ENCODE measurements at regions not wholly inside any gene's neighbourhood (a gene's known extent, or its start where the extent isn't known, plus 50 kb on each side); places are given as distances from the start of the nearest gene placed in this dataset.
A peak's percentile ranks its signal among the peaks of the same experiment; 100 is the strongest.

- Mint-ChIP-seq H3K27me3 (ENCODE audit: low read depth, poor library complexity) (no peaks in the 10 kb centered on the region), H3K9me3 (peaks cover 9% of the 10 kb centered on the region), H3K4me3 (no peak overlapping the region), H3K36me3 (ENCODE audit: low read depth) (no peaks in the 10 kb centered on the region), H3K27ac (no peak overlapping the region), H3K4me1 (peaks cover 4% of the 10 kb centered on the region)
- no peak for DNase-seq
- TF ChIP-seq, protein P1, sequence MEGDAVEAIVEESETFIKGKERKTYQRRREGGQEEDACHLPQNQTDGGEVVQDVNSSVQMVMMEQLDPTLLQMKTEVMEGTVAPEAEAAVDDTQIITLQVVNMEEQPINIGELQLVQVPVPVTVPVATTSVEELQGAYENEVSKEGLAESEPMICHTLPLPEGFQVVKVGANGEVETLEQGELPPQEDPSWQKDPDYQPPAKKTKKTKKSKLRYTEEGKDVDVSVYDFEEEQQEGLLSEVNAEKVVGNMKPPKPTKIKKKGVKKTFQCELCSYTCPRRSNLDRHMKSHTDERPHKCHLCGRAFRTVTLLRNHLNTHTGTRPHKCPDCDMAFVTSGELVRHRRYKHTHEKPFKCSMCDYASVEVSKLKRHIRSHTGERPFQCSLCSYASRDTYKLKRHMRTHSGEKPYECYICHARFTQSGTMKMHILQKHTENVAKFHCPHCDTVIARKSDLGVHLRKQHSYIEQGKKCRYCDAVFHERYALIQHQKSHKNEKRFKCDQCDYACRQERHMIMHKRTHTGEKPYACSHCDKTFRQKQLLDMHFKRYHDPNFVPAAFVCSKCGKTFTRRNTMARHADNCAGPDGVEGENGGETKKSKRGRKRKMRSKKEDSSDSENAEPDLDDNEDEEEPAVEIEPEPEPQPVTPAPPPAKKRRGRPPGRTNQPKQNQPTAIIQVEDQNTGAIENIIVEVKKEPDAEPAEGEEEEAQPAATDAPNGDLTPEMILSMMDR (IDR thresholded peaks at IDR 0.05), result no peak
Observed at GRCh38 chr11:82176945-82177344, 556.7 kb downstream of the FAM181B start.

- DNase-seq, result no peak
- H3K27ac Mint-ChIP-seq, result no peak overlapping the region
- peaks cover 9% of the 10 kb centered on the region for H3K9me3 Mint-ChIP-seq
- no peak overlapping the region for H3K4me3 Mint-ChIP-seq
- H3K4me1 Mint-ChIP-seq, result peaks cover 4% of the 10 kb centered on the region
- TF ChIP-seq, protein P1 (IDR thresholded peaks at IDR 0.05), result no peak
- no peaks in the 10 kb centered on the region for H3K36me3 Mint-ChIP-seq (ENCODE audit: low read depth)
- H3K27me3 Mint-ChIP-seq (ENCODE audit: low read depth, poor library complexity), result no peaks in the 10 kb centered on the region
Observed at GRCh38 chr11:82176365-82176764, 557.3 kb downstream of the FAM181B start.

- H3K27ac Mint-ChIP-seq, result no peak overlapping the region
- H3K4me1 Mint-ChIP-seq, result no peaks in the 10 kb centered on the region
- H3K27me3 Mint-ChIP-seq (ENCODE audit: low read depth, poor library complexity), result no peaks in the 10 kb centered on the region
- H3K36me3 Mint-ChIP-seq (ENCODE audit: low read depth), result no peaks in the 10 kb centered on the region
- TF ChIP-seq, protein P1 (IDR thresholded peaks at IDR 0.05), result peak; percentile 53
- H3K4me3 Mint-ChIP-seq, result no peak overlapping the region
- H3K9me3 Mint-ChIP-seq, result no peaks in the 10 kb centered on the region
- no peak for DNase-seq
Observed at GRCh38 chr11:82174610-82175009, 559.1 kb downstream of the FAM181B start.

DNA sequence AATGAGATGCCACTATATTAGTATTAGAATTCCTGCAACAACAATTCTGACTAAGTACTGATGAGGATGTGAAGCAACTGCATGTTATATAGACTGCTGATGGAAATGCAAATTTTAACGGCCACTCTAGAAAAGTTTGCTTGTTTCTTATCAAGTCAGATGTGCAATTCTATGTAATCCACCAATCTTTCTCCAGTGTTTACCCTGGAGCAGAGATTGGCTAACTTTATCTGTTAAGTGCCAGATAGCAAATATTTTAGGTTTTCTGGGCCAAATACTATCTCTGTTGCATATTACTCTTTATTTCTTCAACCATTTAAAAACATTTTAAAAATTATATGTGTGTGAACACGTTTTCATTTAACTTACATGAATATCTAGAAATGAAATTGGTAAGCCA, 586.9 kb downstream of the FAM181B start:
- no peak overlapping the region for H3K27ac Mint-ChIP-seq
- H3K4me1 Mint-ChIP-seq, result peaks cover 10% of the 10 kb centered on the region
- TF ChIP-seq, protein P1 (IDR thresholded peaks at IDR 0.05), result no peak
- no peaks in the 10 kb centered on the region for H3K9me3 Mint-ChIP-seq
- no peak for DNase-seq
- no peaks in the 10 kb centered on the region for H3K27me3 Mint-ChIP-seq (ENCODE audit: low read depth, poor library complexity)
- no peak overlapping the region for H3K4me3 Mint-ChIP-seq
- H3K36me3 Mint-ChIP-seq (ENCODE audit: low read depth), result no peaks in the 10 kb centered on the region

DNA sequence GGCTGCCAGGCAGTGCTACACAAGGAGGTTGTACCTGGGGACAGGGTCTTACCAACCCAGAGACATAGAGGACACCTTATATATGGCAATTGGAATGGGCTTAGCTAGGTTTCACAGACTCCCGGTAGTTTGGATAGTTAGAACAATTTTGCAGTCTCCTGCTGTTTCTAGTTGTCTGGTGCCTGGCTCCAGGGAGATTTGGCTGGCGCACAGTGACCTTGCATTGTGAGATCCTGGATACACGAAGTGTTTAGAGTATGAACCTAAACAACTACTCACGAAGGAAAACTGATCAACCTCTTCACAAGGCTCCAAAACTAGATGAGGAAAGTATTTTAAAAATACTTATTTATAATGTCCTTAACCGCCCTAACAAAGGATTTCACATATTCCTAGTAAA, 614.7 kb downstream of the FAM181B start:
- Mint-ChIP-seq H3K9me3 (peaks cover 7% of the 10 kb centered on the region), H3K27me3 (ENCODE audit: low read depth, poor library complexity) (peaks cover 2% of the 10 kb centered on the region), H3K36me3 (ENCODE audit: low read depth) (no peaks in the 10 kb centered on the region), H3K4me1 (peaks cover 12% of the 10 kb centered on the region), H3K4me3 (no peak overlapping the region), H3K27ac (no peak overlapping the region)
- TF ChIP-seq, protein P1 (IDR thresholded peaks at IDR 0.05), result no peak
- DNase-seq, result no peak

- no peaks in the 10 kb centered on the region for H3K36me3 Mint-ChIP-seq (ENCODE audit: low read depth)
- H3K9me3 Mint-ChIP-seq, result peaks cover 3% of the 10 kb centered on the region
- TF ChIP-seq, protein P1 (IDR thresholded peaks at IDR 0.05), result no peak
- no peak overlapping the region for H3K4me3 Mint-ChIP-seq
- H3K27me3 Mint-ChIP-seq (ENCODE audit: low read depth, poor library complexity), result peaks cover 2% of the 10 kb centered on the region
- no peak for DNase-seq
- H3K4me1 Mint-ChIP-seq, result peaks cover 12% of the 10 kb centered on the region
- H3K27ac Mint-ChIP-seq, result no peak overlapping the region
Observed at GRCh38 chr11:82117362-82117761, 616.3 kb downstream of the FAM181B start.

All from nephron progenitor cell (in vitro differentiated cells).